ENCODE measurements at regions not wholly inside any gene's neighbourhood (a gene's known extent, or its start where the extent isn't known, plus 50 kb on each side); places are given as distances from the start of the nearest gene placed in this dataset.

- TF ChIP-seq TAF1 (IDR thresholded peaks at IDR 0.05; ENCODE audit: low read depth) = no peak
- no peak for TF ChIP-seq ZBTB7A (IDR thresholded peaks at IDR 0.05; ENCODE audit: low read depth)
- TF ChIP-seq EP300 (IDR thresholded peaks at IDR 0.05; ENCODE audit: borderline replicate concordance) = no peak
- no peak for TF ChIP-seq NFIC (IDR thresholded peaks at IDR 0.05)
- no peak for TF ChIP-seq YY1 (IDR thresholded peaks at IDR 0.05; ENCODE audit: low read depth)
- no peak for TF ChIP-seq CREB1 (IDR thresholded peaks at IDR 0.05; ENCODE audit: low read depth)
- no peak for TF ChIP-seq CEBPB (IDR thresholded peaks at IDR 0.05)
- no peak for TF ChIP-seq RAD21 (IDR thresholded peaks at IDR 0.05; ENCODE audit: low read depth)
- TF ChIP-seq, protein P1, sequence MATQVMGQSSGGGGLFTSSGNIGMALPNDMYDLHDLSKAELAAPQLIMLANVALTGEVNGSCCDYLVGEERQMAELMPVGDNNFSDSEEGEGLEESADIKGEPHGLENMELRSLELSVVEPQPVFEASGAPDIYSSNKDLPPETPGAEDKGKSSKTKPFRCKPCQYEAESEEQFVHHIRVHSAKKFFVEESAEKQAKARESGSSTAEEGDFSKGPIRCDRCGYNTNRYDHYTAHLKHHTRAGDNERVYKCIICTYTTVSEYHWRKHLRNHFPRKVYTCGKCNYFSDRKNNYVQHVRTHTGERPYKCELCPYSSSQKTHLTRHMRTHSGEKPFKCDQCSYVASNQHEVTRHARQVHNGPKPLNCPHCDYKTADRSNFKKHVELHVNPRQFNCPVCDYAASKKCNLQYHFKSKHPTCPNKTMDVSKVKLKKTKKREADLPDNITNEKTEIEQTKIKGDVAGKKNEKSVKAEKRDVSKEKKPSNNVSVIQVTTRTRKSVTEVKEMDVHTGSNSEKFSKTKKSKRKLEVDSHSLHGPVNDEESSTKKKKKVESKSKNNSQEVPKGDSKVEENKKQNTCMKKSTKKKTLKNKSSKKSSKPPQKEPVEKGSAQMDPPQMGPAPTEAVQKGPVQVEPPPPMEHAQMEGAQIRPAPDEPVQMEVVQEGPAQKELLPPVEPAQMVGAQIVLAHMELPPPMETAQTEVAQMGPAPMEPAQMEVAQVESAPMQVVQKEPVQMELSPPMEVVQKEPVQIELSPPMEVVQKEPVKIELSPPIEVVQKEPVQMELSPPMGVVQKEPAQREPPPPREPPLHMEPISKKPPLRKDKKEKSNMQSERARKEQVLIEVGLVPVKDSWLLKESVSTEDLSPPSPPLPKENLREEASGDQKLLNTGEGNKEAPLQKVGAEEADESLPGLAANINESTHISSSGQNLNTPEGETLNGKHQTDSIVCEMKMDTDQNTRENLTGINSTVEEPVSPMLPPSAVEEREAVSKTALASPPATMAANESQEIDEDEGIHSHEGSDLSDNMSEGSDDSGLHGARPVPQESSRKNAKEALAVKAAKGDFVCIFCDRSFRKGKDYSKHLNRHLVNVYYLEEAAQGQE (IDR thresholded peaks at IDR 0.05; ENCODE audit: low read depth) = no peak
- TF ChIP-seq TEAD4 (IDR thresholded peaks at IDR 0.05) = no peak
- TF ChIP-seq FOXM1 (IDR thresholded peaks at IDR 0.05; ENCODE audit: borderline replicate concordance, low read depth) = no peak
- TF ChIP-seq, protein P2, sequence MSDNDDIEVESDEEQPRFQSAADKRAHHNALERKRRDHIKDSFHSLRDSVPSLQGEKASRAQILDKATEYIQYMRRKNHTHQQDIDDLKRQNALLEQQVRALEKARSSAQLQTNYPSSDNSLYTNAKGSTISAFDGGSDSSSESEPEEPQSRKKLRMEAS (IDR thresholded peaks at IDR 0.05) = no peak
- TF ChIP-seq, protein P3, sequence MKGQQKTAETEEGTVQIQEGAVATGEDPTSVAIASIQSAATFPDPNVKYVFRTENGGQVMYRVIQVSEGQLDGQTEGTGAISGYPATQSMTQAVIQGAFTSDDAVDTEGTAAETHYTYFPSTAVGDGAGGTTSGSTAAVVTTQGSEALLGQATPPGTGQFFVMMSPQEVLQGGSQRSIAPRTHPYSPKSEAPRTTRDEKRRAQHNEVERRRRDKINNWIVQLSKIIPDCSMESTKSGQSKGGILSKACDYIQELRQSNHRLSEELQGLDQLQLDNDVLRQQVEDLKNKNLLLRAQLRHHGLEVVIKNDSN (IDR thresholded peaks at IDR 0.05) = no peak
Observed at GRCh38 chr4:81366779-81367178, 104.9 kb downstream of the RASGEF1B start.

All from Ishikawa (cell line).